ENCODE measurements at regions not wholly inside any gene's neighbourhood (a gene's known extent, or its start where the extent isn't known, plus 50 kb on each side); places are given as distances from the start of the nearest gene placed in this dataset.

- Mint-ChIP-seq H3K27me3 (ENCODE audit: low read depth) (no peaks in the 10 kb centered on the region), H3K27ac (no peak overlapping the region), H3K9me3 (peaks cover 21% of the 10 kb centered on the region), H3K4me1 (no peaks in the 10 kb centered on the region), H3K36me3 (no peaks in the 10 kb centered on the region), H3K4me3 (no peak overlapping the region)
- DNase-seq (ENCODE audit: low spot score in 2 of 2, unreplicated experiment in 2 of 2) = no peak
- no peak for TF ChIP-seq CTCF (IDR thresholded peaks at IDR 0.05; ENCODE audit: unreplicated experiment)
These were observed 382.4 kb downstream of the TRAM1L1 start for GRCh38 chr4:116702949-116703348.

GRCh38 chr4:116688536-116688935, 396.8 kb downstream of the TRAM1L1 start:
- H3K27ac Mint-ChIP-seq = no peak overlapping the region

DNA sequence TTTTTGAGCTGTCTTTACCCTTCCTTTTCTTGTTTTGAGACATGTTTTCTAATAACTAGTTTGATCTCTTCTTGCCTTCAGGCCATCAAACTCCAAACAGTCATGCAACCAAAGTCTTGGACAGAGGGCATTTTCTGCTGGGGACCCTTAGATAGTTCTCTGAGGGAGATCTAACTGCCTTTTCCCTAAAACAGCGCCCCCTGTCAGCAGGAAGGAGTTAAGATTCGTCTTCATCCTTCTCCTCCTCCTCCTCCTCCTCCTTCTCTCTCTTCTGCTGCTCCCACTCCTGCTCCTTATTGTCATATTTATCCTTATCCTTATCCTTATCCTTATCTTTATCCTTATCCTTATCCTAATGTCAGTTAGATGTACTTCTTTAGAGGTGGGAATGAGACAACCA, 417.2 kb downstream of the TRAM1L1 start:
- no peak overlapping the region for H3K27ac Mint-ChIP-seq
- no peaks in the 10 kb centered on the region for H3K27me3 Mint-ChIP-seq (ENCODE audit: low read depth)
- H3K4me1 Mint-ChIP-seq = peaks cover 13% of the 10 kb centered on the region
- H3K9me3 Mint-ChIP-seq = peaks cover 15% of the 10 kb centered on the region
- no peak for DNase-seq (ENCODE audit: low spot score in 2 of 2, unreplicated experiment in 2 of 2)
- peaks cover 2% of the 10 kb centered on the region for H3K36me3 Mint-ChIP-seq
- H3K4me3 Mint-ChIP-seq = no peak overlapping the region
- TF ChIP-seq CTCF (IDR thresholded peaks at IDR 0.05; ENCODE audit: unreplicated experiment) = no peak

More at GRCh38 chr4:116688536-116688935, 396.8 kb downstream of the TRAM1L1 start:
- no peaks in the 10 kb centered on the region for H3K27me3 Mint-ChIP-seq (ENCODE audit: low read depth)
- H3K4me1 Mint-ChIP-seq = no peaks in the 10 kb centered on the region
- no peaks in the 10 kb centered on the region for H3K36me3 Mint-ChIP-seq
- DNase-seq (ENCODE audit: low spot score in 2 of 2, unreplicated experiment in 2 of 2) = no peak
- H3K9me3 Mint-ChIP-seq = peaks cover 7% of the 10 kb centered on the region
- TF ChIP-seq CTCF (IDR thresholded peaks at IDR 0.05; ENCODE audit: unreplicated experiment) = no peak
- no peak overlapping the region for H3K4me3 Mint-ChIP-seq

DNA sequence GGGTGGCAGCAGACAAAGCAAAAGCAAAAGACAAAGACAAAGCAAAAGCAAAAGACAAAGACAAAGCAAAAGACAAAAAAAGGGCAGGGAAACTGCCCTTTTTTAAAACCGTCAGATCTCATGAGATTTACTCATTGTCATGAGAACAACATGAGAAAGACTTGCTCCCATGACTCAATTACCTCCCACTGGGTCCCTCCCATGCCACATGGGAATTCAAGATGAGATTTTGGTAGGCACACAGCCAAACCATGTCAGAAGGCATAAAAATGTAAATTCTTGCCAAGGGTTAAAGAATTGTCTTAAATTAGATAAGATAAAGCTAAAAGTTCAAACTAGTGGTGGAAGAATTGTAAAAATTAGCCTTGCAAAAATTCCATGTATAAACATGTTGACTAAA, 419.7 kb downstream of the TRAM1L1 start:
- H3K4me3 Mint-ChIP-seq = no peak overlapping the region
- H3K27me3 Mint-ChIP-seq (ENCODE audit: low read depth) = no peaks in the 10 kb centered on the region
- peaks cover 18% of the 10 kb centered on the region for H3K9me3 Mint-ChIP-seq
- H3K4me1 Mint-ChIP-seq = peaks cover 13% of the 10 kb centered on the region
- DNase-seq (ENCODE audit: low spot score in 2 of 2, unreplicated experiment in 2 of 2) = no peak
- H3K27ac Mint-ChIP-seq = no peak overlapping the region
- no peak for TF ChIP-seq CTCF (IDR thresholded peaks at IDR 0.05; ENCODE audit: unreplicated experiment)
- peaks cover 2% of the 10 kb centered on the region for H3K36me3 Mint-ChIP-seq

GRCh38 chr4:116664198-116664597, 421.2 kb downstream of the TRAM1L1 start:
- Mint-ChIP-seq H3K27me3 (ENCODE audit: low read depth) (no peaks in the 10 kb centered on the region), H3K36me3 (peaks cover 5% of the 10 kb centered on the region), H3K9me3 (peaks cover 34% of the 10 kb centered on the region), H3K4me1 (peaks cover 9% of the 10 kb centered on the region), H3K27ac (no peak overlapping the region), H3K4me3 (no peak overlapping the region)
- no peak for DNase-seq (ENCODE audit: low spot score in 2 of 2, unreplicated experiment in 2 of 2)
- no peak for TF ChIP-seq CTCF (IDR thresholded peaks at IDR 0.05; ENCODE audit: unreplicated experiment)

GRCh38 chr4:116639070-116639577, 446.3 kb downstream of the TRAM1L1 start:
- H3K4me3 Mint-ChIP-seq = no peak overlapping the region
- no peaks in the 10 kb centered on the region for H3K27me3 Mint-ChIP-seq (ENCODE audit: low read depth)
- no peaks in the 10 kb centered on the region for H3K36me3 Mint-ChIP-seq
- H3K9me3 Mint-ChIP-seq = no peaks in the 10 kb centered on the region
- TF ChIP-seq CTCF (IDR thresholded peaks at IDR 0.05; ENCODE audit: unreplicated experiment) = no peak
- H3K27ac Mint-ChIP-seq = no peak overlapping the region
- DNase-seq (ENCODE audit: low spot score in 2 of 2, unreplicated experiment in 2 of 2) = no peak
- H3K4me1 Mint-ChIP-seq = peaks cover 2% of the 10 kb centered on the region
